ENCODE measurements at regions not wholly inside any gene's neighbourhood (a gene's known extent, or its start where the extent isn't known, plus 50 kb on each side); places are given as distances from the start of the nearest gene placed in this dataset.

DNA sequence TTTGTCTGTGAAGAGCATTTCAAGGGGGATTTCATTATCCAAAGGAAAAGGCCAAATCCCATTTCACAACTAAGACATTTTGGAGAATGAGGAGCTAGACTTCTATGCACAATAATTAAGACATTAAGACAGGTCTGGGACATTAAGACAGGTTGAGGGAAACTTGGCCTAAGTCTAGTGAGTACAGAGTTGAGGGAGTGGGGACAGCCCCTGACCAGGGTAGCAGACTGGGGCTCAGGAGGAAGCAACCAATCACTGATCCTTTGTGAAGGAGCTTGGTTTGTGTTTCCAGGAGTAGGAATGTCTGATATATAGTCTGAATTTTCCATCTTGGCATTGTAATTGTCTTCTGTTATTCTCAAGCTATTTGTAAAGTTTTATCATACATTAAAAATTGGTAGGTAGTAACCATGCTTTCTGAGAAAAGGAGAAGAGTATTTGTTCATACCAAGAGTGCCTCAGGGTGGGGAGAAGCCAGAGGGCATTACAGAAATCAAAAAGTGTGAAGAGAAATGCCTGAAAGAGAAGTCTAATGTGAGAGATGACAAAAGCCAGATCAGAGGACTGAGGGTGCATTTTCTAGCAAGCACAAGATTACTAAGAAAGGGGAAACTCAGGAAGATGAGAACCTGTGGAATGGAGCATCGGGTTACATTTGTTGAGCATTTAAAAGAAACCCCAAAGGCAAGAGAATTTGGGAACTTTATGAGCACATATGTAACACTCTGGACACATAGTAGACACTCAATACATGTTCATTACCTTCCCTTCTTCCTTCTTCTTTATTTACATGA lies 189.3 kb upstream of the PIK3R1 start:
- Histone ChIP-seq H3K79me1 (ENCODE audit: insufficient read depth, low read depth, low read length, poor library complexity, severe bottlenecking) (no peaks in the 10 kb centered on the region), H4K20me1 (ENCODE audit: control insufficient read depth, insufficient read depth, insufficient read length) (no peaks in the 10 kb centered on the region), H2AK5ac (ENCODE audit: insufficient read length, low read length) (no peak overlapping the region), H3K4me1 (ENCODE audit: insufficient read depth, low read length) (peaks cover 4% of the 10 kb centered on the region), H2BK15ac (ENCODE audit: low read depth, low read length) (no peak overlapping the region), H3K56ac (ENCODE audit: insufficient read length, low read depth, low read length) (no peak overlapping the region), H3K27ac (ENCODE audit: insufficient read length, low read depth, low read length) (no peak overlapping the region), H3K79me2 (ENCODE audit: insufficient read depth, low read length) (no peaks in the 10 kb centered on the region), H2BK5ac (ENCODE audit: insufficient read length, low read length) (no peak overlapping the region), H3K4ac (ENCODE audit: low read depth, low read length) (no peak overlapping the region), H2BK12ac (ENCODE audit: insufficient read length, low read depth, low read length) (no peak overlapping the region), H4K5ac (ENCODE audit: insufficient read length, low read depth, low read length) (no peak overlapping the region), H3K14ac (ENCODE audit: insufficient read depth, low read length) (no peak overlapping the region), H3K4me2 (ENCODE audit: insufficient read depth, insufficient read length, low read length) (no peak overlapping the region), H3T11ph (ENCODE audit: low read length) (no peak overlapping the region), H4K91ac (ENCODE audit: insufficient read length, low read depth, low read length) (no peak overlapping the region), H2AFZ (ENCODE audit: low read length) (no peak overlapping the region), H3K23me2 (ENCODE audit: insufficient read length, low read depth, low read length, poor library complexity, severe bottlenecking) (no peaks in the 10 kb centered on the region), H3K18ac (ENCODE audit: insufficient read length, low read depth, low read length) (no peak overlapping the region), H2BK120ac (ENCODE audit: low read depth, low read length, poor library complexity, severe bottlenecking) (no peak overlapping the region), H4K8ac (replicated peaks; ENCODE audit: insufficient read length, low read depth, low read length) (no peak overlapping the region), H2BK20ac (ENCODE audit: low read depth, low read length, poor library complexity, severe bottlenecking) (no peak overlapping the region), H3K9me3 (ENCODE audit: control insufficient read depth, low read depth, low read length) (no peaks in the 10 kb centered on the region), H3K9ac (ENCODE audit: extremely low read depth, insufficient read length, low read length) (no peak overlapping the region), H3K27me3 (ENCODE audit: insufficient read depth, low read length) (no peaks in the 10 kb centered on the region), H3K23ac (ENCODE audit: insufficient read length, low read depth, low read length) (no peak overlapping the region)
- no peaks in the 10 kb centered on the region; the same call in 1 of the 2 replicates for H3K27me3 Mint-ChIP-seq (ENCODE audit: low read depth)
- no peak for DNase-seq
- WGBS (ENCODE audit: extremely low coverage, insufficient read length, low lambda C conversion rate), result no CpG with 5 or more reads among the region's 1 CpG
- H3K4me1 Mint-ChIP-seq, result peaks cover 32 to 37% of the 10 kb centered on the region in 2 experiments
- no peaks in the 10 kb centered on the region; a peak in 1 of 5 replicates for H3K9me3 Mint-ChIP-seq
- no peak overlapping the region; a peak in 1 of 7 replicates for H3K27ac Mint-ChIP-seq
- H3K4me3 Mint-ChIP-seq, result no peak overlapping the region
- TF ChIP-seq, protein P1, sequence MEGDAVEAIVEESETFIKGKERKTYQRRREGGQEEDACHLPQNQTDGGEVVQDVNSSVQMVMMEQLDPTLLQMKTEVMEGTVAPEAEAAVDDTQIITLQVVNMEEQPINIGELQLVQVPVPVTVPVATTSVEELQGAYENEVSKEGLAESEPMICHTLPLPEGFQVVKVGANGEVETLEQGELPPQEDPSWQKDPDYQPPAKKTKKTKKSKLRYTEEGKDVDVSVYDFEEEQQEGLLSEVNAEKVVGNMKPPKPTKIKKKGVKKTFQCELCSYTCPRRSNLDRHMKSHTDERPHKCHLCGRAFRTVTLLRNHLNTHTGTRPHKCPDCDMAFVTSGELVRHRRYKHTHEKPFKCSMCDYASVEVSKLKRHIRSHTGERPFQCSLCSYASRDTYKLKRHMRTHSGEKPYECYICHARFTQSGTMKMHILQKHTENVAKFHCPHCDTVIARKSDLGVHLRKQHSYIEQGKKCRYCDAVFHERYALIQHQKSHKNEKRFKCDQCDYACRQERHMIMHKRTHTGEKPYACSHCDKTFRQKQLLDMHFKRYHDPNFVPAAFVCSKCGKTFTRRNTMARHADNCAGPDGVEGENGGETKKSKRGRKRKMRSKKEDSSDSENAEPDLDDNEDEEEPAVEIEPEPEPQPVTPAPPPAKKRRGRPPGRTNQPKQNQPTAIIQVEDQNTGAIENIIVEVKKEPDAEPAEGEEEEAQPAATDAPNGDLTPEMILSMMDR (conservative IDR thresholded peaks at IDR 0.05), result no peak
- H3K36me3 Mint-ChIP-seq (ENCODE audit: insufficient read depth in 1 of 3, low read depth in 3 of 3), result peaks cover 0 to 3% (median 0%) of the 10 kb centered on the region in 3 experiments; a peak in 3 of 7 replicates
